Fibroblast of skin of left quadriceps (primary cell): ENCODE measurements at regions not wholly inside any gene's neighbourhood (a gene's known extent, or its start where the extent isn't known, plus 50 kb on each side); places are given as distances from the start of the nearest gene placed in this dataset.
"Not testable (repeated sequence)": the region's sequence is repeated elsewhere in the genome, so short reads cannot be mapped to it uniquely, and the experiment has no call there.

ENCODE experiments used
- DNase-seq, 2 experiments: peaks; one replicate each; pipeline ENCODE4 v3.0.0-alpha.2; 2013; ENCODE audit warnings: low read depth in 2 of 2

DNA sequence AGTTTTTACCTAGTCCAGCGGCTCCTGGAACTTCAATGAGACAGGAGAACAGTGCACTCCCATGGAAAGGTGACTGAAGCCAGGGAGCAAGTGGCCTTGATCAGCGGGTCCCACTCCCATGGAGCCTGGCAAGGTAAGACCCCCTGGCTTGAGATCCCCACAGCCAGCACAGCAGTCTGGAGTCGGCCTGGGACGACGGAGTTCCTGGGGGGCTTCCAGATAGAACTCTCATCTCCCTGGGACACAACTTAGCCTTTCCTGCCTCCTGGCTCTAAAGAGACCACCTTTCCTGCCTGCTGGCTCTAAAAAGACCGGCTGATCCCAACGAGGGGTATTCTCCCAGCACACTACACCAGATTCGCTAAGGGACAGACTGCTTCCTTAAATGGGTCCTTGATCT, 1279.0 kb upstream of the GOT2 start:
- no peak for DNase-seq

DNA sequence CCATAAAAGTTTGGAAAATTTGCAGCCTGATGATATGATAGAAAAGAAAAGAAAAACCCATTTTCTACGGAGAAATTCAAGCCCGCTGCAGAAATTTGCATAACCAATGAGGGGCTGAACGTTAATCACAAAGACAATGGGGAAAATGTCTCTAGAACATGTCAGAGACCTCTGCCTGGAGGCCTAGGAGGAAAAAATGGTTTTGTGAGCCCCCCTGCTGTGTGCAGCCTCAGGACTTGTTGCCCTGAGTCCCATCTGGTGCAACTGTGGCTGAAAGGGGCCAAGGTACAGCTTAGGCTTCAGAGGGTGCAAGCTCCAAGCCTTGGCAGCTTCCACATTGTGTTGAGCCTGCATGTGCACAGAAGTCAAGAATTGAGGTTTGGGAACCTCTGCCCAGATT, 1267.4 kb upstream of the GOT2 start:
- DNase-seq: no peak

DNA sequence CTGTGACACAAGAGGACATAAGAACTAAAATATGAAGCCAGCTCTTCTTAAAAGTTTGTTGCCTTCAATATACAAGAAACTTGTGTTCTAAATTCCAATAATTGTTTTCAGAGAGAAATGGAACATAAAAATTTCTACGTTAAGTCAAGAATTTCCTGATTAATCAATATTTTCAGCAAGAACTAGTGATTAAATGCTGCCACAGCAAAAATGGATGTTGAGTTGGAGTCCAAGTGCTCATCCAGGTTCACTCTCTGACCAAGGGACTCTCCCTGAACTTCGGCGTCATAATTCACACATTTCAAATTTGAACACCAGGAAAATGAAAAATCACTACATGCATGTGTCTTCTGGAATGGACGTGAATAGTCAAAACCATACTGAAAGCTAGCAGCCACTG, 1263.6 kb upstream of the GOT2 start:
- DNase-seq: no peak

DNA sequence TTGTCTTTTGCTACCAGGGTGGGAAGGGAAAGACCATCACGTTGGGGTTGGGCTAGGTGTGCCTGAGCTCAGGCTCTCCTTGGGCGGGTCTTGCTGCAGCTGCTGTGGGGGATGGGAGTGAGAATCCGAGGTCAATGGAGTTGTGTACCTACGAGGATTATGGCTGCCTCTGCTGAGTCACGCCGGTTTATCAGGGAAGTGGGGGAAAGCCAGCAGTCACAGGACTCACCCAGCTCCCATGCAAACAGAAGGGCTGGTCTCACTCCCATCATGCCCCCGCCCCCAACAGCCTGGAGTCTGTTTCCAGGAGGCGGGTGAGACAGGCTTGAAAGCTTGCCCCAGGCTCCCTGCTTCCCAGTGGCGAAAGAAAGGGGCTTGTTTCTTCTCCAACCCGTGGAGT, 1259.0 kb upstream of the GOT2 start:
- DNase-seq: no peak

DNA sequence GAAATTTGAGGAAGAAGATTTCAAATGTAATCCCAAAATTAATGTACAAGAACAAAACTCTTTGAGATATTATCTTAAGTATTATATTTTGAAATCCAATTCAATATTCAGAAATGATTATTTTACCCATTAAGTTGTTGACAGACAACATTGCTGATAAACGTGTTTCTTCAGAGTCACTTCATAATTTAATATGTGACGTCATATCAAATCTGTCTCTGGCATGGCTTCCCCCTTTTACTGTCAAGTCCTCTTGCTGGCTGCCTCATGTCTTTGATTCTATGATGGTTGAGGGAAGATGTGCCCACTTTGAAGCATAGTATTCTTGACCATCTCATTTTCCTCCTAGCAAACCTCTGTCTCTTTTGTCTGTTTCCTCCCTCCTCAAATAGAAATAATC, 1257.1 kb upstream of the GOT2 start:
- no peak for DNase-seq

DNA sequence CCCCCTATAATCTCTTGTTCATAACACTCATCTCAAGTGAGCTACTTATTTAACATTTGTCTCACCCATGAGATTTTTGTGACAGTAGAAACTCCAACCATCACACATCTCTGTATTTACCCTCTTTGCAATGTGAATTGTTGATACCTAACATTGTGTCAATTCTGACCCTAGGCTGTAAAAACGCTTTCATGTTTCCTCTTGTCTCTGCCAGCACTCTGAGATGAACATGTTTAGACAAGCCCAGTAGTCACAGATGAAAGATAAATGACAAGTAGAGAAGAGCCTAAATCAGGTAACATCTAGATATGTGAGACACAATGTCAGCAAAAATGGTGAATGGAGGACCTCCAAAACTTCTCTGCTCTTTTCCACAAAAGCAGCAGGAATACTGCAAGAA, 1254.5 kb upstream of the GOT2 start:
- DNase-seq: no peak

DNA sequence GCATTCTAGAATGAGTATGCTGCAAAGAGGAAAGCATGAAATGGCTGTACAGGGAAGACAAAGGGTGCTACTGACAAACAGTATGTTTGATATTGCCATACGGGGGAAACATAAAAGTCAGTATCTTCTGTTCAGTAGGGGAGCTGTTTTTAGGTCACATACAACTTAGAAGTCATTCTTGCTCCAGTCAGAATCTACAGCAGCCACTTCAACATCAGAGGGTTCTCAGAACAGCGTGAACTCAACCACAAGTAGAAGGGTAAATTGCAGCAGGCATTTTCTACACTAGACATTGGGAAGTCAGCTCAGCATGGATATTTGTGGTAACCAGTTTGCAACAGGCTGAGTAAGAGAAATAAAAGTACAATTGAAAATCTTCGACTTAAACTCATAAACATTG, 1241.8 kb upstream of the GOT2 start:
- no peak for DNase-seq

DNA sequence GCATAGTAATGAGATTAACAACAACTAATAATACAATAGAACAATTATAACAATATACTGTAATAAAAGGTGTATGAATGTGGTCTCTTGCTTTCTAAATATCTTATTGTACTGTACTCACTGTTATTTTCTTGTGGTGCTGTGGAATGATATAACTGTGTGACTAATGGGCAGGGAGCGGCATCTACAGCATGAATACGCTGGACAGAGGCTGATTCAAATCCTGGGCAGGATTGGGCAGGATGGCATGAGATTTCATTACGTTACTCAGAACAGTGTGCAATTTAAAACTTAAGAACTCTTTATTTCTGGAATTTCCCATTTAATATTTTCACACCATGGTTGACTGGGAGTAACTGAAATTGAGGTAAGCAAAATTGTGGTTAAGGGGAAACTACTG, 1239.8 kb upstream of the GOT2 start:
- no peak for DNase-seq

DNA sequence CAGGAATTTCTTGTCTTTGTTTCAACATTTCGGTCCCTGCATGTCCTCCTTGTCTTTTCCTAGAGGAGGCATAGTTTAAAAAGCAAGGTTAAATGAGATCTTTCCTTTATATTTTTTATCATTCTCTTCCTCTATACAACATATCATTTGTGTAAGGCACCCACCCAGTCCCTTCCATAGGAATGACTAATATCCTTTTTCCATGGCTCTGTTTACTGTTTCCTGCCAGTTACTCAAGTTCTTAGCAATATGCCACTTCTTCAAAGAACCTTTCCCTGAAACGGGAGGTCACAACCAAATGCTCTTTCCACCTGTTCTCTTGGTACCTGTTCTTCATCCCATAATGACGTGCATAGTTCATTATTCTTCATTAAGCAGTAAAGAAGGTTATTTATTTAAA, 1237.1 kb upstream of the GOT2 start:
- no peak for DNase-seq

DNA sequence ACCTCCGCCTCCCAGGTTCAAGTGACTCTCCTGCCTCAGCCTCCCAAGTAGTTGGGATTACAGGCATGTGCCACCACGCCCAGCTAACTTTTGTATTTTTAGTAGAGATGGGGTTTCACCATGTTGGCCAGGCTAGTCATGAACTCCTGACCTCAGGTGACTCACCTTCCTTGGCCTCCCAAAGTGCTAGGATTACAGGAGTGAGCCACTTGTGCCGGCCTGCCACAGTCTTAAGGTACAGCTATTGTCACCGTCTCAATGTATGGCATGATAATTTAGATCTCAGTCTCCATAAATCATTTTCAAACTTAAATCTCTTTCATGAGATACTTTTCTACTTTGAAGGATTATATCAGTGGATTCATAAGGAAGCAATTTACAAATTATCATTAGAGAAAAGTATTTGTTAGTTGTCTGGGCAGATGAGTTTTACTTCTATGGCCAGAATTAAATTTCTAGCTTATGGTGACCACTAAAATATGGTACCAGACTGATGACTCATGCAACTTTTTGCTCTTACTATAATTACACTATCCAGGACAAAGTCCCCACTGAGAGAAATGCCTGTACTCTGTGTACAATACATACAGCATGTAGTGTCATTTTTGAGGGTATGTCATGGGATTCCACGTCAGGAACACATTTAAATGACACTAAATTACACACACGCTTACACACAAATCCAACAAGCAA, 1230.3 kb upstream of the GOT2 start:
- no peak for DNase-seq

DNA sequence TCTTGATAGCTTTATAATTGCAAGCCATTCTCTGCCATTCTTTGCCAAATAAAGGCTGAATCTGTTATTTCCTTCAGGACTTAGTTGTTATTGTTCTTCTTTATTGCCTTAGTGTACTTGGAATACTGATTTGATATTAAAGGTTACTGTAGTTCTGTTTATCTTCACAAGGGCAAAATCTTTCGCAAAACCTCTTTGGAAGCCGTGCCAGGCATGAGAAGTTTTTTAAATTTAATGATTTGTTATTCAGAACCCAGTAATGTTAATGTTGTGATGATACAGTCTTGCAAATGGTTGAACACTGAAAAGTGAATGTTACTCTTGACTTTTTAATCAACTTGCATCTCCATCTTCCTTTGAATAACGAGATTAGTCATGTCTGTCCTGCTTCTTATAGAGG, 1225.2 kb upstream of the GOT2 start:
- no peak for DNase-seq

DNA sequence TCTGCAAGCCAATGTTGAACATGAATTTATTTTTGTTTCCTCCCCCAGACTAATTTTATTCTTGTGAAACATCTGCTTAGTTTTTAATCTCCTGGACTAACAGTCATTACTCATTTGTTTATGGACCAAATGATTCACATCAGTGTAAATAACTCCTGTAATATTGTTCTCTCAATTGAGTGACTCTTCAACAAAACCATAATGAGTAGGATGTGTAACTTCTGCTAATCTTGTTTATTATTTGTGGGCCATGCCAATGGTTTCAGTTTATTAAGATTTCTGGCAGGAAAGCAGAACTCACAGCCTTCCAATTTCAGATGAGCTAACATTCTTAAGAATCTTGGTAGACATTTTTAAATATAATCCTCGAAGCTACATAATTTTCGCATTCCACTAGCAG, 1216.3 kb upstream of the GOT2 start:
- no peak for DNase-seq

DNA sequence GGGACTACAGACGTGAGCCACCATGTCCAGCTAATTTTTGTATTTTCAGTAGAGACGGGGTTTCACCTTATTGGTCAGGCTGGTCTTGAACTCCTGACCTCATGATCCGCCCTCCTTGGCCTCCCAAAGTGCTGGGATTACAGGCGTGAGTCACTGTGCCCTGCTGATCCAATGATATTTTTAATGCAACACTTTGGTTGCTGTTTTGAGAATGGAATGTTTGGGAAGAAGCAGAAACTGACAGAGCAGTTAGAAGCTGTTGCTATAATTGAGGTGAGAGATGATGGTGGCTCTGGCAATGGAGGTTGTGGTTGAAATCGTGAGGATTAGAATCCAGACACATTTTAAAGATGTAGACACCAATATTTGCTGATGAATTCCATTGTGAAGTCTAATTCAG, 1209.9 kb upstream of the GOT2 start:
- not testable (repeated sequence) for DNase-seq

DNA sequence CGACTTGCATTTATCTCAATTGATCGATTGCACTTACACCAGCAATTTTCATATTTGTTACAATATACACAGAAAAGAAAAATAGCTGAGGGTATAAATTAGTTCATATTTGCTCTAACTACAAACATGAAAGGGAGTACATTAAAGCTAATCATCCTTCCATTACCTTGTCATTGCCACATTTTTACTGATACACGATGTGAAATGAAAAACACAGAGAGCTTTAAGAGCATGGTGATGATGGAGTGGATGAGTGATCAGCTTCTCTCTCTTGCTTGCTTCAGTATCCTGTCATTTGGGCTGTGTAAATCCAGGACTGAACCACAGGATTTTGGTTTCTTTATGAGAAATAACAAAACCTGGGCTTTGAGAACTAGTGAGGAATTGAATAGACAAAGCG, 1207.5 kb upstream of the GOT2 start:
- DNase-seq: no peak

DNA sequence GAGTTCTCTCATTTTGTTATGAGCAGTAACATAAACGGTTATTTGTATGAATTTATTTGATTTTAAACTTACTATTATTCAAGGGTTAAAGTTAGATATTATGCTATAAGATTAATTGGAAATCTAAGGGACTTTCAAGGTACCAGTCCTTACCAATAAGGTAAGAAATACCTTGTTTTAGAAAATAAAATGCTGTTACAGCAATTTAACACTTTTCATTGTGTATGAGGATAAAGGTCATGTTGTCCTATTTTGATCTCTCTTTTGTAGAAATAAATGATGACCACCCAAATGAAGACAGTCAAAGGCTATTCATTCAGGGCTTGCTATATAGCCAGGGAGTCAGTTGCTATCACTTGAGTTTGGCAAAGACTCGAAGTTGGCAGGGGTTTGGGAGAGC, 1185.9 kb upstream of the GOT2 start:
- DNase-seq: no peak

DNA sequence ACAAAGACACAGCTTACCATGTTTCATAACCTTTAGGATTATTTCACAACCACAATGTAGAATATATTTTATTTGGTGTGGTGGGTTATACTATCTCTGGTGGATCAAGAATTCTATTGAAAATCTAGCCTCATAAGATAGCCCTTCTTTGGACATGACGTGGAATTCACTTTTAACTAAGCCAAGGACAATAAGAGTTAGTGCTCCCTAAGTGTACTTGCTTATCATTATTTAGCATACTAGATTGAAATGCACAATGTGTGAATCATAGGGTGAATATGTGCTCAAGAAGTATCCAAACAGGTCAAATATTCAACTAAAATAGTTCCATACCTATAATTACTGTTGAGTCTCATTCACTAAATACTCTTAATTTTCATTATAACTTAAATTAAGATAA, 1179.5 kb upstream of the GOT2 start:
- no peak for DNase-seq

DNA sequence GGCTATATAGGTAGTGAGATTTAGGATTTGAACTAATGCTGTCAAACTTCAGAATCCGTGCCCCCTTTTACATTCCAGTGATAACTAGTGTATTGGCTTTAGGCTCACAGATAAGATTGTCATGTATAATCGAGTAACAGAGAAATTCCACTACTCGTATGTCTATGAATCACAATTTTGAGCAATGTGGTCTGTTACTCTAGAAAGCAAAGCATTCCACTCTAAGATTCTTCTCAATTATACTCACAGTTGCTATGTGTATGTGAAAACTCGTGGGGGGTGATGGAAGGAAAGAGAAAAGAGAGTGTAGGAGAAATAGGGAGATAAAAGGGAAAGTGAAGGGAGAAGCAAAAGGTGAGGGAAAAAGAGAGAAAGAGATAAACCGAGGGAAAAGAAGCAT, 1175.1 kb upstream of the GOT2 start:
- peak in 1 of 2 experiments; percentile 16 for DNase-seq

DNA sequence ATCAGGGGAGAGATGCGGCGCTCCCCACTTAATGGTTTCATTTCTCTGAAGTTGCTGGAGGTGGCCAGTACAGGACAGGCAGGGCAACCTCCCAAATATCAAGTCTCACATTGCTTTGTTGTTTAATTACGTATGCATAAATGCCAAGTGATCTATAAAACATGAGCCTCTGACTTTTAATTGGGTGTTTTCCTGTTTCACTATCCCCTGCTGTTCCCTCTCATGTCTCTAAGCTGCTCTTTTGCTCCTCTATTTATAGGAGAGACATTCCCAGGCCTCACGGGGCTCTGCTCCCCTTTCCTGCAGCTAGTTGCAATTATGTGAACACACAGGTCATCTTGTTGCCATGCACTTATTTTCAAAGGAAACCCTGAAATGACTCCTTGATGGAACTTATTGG, 1173.5 kb upstream of the GOT2 start:
- no peak for DNase-seq

DNA sequence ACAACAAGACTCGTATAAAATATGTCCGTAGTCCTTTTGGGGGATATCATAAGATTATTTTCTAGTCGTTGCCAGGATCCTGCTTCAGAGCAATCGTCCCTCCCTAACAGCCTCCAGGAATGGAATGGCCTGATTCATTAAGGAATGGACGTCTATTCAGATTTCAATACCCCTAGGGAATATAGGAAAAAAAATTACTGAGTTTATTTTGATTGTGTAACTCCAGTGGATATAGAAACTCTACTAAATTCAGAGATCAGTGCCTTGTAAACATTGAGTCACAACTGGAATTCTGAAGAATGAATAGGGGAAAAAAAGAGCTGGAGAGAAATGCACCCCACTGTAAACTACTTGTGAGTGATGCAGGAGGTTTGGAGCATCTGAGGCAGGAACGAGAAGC, 1171.5 kb upstream of the GOT2 start:
- DNase-seq: peak; percentile 53 to 59

DNA sequence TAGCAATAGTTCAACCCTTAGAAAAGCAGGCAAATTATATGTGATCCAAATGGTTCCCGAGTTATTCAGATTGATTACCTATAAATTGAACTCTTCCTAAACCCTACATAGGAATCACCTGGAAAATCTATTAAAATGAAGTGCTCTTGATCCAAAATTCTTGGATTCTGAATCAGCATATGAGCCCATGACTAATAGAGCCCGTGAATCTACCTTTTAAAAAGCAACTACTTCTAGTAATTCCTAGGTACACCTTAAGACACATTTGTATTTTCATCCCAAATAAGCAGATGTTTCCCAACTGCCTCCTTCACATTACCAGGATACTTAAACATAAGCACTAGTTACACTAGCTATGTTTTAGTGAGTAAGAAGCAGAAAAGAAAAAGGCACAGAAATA, 1171.0 kb upstream of the GOT2 start:
- DNase-seq: no peak

DNA sequence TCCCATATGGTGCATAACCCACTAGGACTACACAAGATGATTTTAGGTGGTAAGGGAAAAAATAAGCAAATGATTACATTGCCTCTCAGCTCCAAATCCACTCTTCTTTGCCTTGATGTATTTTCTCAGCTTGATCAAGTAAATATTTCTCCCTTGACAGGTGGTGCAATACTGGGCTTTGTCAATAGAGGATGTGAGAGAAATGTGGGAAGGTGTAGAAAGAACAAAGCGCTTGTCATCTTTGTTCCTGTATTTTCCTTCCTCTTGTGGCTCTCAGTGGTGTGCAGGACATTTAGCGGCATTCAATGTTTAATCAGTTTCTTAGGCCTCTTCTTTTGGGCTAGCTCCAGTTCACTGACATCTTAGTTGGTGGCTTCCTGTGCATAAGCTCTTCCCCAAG, 1165.8 kb upstream of the GOT2 start:
- no peak for DNase-seq

DNA sequence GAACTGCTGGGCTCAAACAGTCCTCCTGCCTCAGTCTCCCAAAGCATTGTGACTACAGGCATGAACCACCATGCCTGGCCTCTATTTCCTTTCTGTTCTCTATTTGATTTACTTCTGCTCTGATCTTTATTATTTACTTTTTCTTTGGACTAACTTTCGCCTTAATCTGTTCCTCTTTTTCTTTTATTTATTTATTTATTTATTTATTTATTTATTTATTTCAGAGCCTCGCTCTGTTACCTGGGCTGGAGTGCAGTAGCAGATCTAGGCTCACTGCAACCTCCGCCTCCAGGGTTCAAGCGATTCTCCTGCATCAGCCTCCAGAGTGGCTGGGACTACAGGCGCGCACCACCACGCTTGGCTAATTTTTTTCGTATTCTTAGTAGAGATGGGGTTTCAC, 1158.3 kb upstream of the GOT2 start:
- no peak for DNase-seq

DNA sequence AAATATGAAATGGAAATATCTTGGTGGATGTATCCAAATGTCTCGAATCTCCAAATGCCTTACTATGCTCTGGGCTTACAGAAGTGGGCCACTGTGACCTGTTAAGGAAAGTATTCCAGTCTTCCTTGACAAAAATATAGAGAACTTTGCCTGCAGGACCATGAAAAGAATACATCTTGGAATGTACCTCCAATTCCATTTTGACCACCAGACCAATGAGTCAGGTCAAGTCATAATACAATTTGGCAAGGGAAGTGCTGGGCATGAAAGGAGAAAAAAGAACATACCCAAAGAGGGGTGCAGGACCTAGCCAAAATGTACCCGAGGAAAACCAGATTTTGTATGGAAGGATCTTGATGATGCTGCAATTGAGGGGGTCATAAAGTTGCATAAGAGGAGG, 1153.7 kb upstream of the GOT2 start:
- DNase-seq: no peak

DNA sequence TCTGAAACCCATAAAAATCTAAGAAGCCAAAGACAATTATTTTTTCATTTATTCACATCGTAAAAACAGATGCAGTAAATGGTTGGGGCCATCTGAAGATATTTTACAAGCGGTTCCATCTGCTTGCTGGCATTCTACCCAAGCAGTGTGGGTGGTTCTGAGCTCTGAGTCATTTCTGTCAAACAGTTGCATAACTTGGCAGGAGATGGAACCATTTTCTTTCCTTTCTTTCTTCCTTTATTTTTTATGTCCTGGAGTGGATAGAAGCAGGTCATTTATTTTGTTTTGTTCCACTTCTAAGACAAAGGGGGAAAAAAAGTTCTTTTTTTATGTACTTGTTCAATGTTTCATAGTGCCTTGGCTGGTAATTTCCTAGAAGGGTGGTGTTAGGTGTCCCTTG, 1151.9 kb upstream of the GOT2 start:
- peak; percentile 89 for DNase-seq

DNA sequence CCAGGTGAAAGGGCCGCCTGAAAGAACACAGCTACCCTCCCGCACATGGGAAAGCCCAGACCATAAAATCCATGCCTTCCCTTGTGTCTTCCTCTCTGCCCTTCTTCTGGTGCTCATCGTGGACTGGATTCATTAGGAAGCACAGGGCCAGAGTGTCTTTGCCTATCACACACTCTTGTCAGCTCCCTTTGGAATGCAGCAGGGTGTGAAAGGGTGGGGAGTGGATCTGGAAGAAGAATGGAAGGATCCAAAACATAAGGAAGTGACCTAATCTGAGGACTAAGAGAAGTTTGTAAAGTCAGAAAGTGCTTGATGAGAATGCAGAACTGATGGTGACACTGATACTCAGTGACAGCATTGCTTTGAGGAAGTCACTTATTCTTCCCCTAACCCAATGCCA, 1147.3 kb upstream of the GOT2 start:
- DNase-seq: no peak
